GM18511 (cell line): ENCODE measurements at regions not wholly inside any gene's neighbourhood (a gene's known extent, or its start where the extent isn't known, plus 50 kb on each side); places are given as distances from the start of the nearest gene placed in this dataset.

Source experiments
- ATAC-seq: cut with Tn5 transposase; IDR thresholded peaks from one replicate; pipeline ENCODE4 v1.9.1; 2021; ENCODE audit warnings: mild to moderate bottlenecking, moderate library complexity; ENCODE audit not compliant: unreplicated experiment

DNA sequence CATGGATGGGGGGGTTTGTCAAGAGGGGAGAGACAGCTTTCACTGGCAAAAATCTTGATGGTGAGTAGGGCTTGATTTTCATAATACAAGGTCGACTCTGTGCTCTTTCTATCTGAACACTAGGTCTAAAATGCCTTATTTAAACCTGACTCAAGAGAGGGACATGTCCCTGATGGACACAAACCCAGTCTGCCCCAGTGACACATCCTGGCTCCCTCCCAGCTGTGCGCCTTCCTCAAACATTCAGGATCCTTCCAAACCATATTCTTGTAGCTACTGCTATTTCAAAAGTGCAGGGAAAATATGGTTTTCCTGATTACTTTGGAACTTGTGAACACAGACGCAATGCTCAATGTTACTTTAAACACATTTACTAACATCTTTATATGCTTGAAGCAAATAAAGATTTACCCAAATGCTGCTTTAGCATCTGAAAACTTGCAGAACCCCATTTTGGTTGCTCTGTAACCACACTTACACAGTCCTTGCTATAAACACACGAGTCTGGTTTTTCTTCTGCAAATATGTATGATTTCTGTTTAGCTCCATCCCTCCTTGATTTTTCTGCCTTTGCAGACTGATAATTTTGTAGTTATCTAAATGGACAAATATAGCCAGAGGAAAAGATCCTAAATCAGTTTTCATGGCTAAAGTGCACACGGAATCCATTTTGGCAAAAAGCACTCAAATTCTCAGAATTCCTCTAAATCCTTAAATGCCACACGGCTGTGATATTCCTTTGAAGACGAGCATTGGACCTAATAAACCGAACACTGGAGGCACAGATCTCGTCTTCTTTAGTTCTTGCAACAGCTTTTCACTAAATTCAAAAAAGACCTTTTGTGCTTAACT lies 499.9 kb upstream of the ZFHX3 start:
- no peak for ATAC-seq

DNA sequence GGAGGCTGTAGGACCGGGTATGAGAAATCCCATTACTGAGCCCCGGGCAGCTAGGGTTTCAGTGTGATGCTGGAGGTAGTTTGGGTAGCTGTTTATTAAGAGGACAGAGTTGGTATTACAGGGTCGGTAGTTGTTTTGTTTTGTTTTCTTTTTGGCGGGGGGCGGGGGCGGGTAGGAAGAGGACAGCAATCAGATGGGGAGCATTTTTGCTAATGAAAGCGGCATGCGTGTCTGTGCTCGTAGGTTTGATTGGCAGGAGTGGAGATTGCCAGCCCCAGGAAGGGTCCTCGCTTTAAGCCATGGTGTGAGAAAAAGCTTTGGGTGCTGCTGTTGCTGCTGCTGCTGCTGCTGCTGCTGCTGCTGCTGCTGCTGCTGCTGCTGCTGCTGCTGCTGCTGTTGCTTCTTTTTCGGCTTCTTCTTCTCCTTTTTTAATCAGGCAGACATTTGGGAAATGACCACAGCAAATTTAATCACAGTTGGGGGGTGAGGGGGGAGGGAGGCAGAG lies 498.5 kb upstream of the ZFHX3 start:
- no peak for ATAC-seq

DNA sequence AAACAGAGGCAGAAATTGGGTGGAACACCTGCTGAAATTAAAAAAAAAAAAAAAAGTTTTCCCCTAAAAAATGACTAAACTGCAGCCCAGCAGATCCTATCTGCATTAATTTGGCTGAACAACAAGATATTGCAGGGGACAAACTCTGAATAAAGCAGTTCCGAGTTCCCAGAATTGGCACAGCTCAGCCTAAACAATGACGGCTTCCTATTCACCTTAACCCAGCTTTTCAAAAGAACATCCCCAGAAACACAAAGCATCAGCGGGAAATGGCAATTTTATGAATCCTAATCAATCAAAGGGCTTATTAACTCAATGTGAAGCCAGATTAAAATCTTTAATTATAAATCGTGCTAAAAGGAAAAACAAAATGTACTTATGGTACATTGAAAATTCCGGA lies 497.8 kb upstream of the ZFHX3 start:
- ATAC-seq = no peak

- ATAC-seq = no peak
These were observed 497.4 kb upstream of the ZFHX3 start for GRCh38 chr16:73545290-73545689.

DNA sequence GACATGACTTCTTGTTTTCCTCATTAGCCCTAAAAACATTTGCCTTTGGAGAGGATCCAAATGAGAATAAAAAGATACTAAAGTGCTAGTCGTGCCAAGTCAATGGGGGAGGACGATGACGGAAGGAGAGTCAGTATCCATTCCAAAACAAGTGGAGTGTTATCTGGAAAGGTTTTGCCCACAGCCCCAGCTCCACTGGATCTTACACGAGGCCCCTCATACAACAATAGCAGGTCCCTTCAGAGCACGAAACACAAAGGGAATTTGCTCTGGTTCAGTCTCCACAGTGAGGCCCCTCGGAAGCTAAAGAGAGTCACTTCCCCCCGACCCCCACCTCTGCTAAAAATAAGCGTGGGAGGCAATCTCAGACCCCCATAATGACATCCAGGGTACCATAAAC lies 496.9 kb upstream of the ZFHX3 start:
- no peak for ATAC-seq

- no peak for ATAC-seq
These were observed 496.2 kb upstream of the ZFHX3 start for GRCh38 chr16:73543970-73544599.

- ATAC-seq = no peak
These were observed 495.5 kb upstream of the ZFHX3 start for GRCh38 chr16:73543331-73543969.

DNA sequence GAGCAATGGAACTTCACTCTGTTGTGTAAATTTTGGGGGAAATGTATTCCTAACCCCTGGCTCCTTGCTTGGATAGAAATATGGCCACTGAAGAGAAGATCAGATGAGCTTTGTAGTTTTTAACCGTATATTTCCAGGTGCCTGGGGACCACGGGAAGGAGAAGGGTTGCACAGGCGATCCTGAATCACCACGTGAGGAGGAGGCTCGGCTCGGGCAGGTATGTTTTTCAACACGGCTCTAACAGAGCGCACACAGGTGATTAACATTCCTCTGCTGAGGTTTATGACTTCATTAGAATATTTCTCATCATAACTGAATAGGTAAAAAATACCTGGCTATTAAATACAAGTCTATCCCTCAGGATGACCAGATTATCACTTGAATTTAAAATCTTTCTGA lies 495.0 kb upstream of the ZFHX3 start:
- no peak for ATAC-seq

GRCh38 chr16:73537921-73538320 lies 490.0 kb upstream of the ZFHX3 start:
- no peak for ATAC-seq

- no peak for ATAC-seq
These were observed 489.0 kb upstream of the ZFHX3 start for GRCh38 chr16:73536931-73537330.

- ATAC-seq = no peak
These were observed 483.1 kb upstream of the ZFHX3 start for GRCh38 chr16:73531021-73531420.

GRCh38 chr16:73530529-73530928 lies 482.6 kb upstream of the ZFHX3 start:
- no peak for ATAC-seq

DNA sequence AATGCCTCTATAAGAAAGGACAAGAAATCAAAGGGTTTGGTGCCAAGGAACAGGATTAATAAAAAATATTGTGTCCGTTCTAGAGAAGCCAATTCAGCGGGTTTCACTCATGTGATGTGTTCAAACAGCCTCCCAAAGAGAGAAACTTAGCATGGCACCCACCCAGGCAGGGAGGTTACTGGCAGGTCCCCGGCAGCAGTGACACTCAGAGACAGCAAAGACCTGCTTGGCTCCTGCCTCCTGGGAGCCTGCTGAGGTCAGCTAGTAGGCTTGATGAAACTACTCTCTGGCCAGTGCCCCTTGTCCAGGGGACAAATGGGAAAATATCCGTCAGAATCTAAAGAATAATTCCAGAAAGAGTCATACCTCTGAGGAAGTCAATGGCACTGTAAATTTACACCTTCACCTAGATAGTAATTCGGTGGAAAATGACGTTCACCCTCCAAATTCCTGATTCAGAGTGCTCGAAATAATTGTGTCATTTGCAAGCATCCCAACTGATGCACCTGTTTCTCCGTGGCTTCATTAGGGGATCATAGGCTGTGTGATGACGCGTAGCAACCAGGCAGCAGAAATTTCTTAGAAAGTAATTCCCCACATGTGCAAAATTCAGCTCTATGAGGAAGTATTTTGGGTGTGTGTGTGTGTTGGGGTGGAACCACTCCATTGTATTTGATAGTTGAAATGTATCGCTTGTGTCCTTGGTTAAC lies 481.5 kb upstream of the ZFHX3 start:
- no peak for ATAC-seq

DNA sequence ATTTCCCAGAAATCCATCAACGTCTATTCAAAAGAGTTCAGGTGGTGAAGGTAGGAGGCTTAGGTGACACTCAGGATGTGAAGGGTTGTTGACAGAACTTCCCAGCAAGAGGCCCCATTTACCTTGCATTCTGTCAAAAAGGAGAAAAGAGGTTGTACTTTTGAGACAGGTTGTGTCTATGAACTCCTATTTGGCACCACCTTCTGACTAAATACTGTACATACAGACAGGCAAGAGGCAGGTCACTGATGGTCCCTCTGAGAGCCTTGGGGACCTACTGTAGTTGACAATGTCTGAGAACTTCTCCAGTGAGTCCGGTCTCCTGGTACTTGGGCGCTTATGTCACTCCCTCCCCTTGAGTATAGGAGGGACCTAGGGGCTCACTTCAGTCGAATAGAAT lies 479.3 kb upstream of the ZFHX3 start:
- no peak for ATAC-seq

DNA sequence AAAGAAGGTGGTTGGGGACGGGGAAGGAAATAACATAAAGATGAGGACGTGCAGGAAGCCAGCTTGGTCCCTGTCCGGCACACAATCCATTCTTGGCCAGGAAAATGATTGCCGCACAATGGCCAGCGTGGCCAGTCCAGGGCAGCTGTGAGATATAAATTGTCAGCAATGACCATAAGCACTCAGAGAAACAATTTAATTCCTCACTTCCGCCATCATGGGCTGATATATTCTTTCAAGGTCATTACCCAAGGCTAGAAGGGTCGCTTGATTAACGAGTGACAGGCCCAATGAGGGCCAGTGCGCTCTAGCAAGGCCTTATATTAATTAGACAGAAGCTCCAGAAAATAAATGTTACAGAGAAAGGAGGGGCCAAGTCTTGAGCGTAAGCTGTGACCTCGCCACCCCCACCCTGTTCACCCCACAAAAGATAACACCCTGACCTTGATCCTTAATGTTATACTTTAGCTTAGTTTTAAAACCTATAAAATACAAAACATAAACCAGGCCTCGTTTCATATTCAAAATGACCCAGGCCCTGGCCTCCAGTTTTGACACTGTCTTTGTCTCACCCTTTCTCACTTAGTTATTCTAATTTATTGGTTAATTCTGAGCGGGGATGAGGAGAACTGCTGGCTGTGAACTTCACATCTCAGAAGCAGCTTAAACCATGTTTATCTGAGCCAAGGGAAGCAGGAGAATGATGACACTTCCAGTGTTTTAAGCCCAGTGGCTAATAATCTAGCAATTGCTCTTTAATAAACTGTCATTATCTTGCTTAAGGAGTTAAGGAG lies 478.3 kb upstream of the ZFHX3 start:
- ATAC-seq = no peak

DNA sequence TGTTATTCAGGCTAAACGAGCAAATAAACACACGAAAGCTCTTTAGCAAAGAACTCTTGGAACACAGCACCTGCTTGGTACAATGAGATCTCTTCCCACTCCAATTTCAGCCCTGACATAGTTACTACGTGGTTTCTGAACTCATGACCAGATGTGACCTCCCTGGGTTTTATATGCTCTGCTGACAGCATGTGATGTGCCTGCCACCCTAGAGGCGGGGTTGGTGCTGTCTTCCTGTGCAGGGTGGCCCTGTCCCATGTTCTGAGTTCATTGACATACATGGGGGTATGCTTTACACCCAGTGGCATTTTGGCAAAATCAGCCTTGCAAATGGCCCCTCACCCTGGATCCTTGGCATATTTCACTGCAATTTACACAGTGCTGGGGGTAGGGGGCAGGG lies 475.3 kb upstream of the ZFHX3 start:
- no peak for ATAC-seq

- ATAC-seq = no peak
These were observed 473.6 kb upstream of the ZFHX3 start for GRCh38 chr16:73521499-73521898.

GRCh38 chr16:73515616-73516015 lies 467.7 kb upstream of the ZFHX3 start:
- ATAC-seq = no peak

- ATAC-seq = no peak
These were observed 462.9 kb upstream of the ZFHX3 start for GRCh38 chr16:73510852-73511251.

GRCh38 chr16:73506568-73507056 lies 458.7 kb upstream of the ZFHX3 start:
- ATAC-seq = no peak
